ENCODE measurements at regions not wholly inside any gene's neighbourhood (a gene's known extent, or its start where the extent isn't known, plus 50 kb on each side); places are given as distances from the start of the nearest gene placed in this dataset.
A peak's percentile ranks its signal among the peaks of the same experiment; 100 is the strongest.

- DNase-seq: no peak
- Mint-ChIP-seq H3K4me3 (no peak overlapping the region), H3K36me3 (no peaks in the 10 kb centered on the region), H3K27ac (no peak overlapping the region), H3K9me3 (peaks cover 0 to 7% (median 3%) of the 10 kb centered on the region in 8 donors), H3K4me1 (no peaks in the 10 kb centered on the region), H3K27me3 (peaks cover 3 to 10% of the 10 kb centered on the region in 2 donors)
- no peak overlapping the region for H3K4me3 ChIP-seq (ENCODE audit: low read length in 2 of 2)
- CTCF ChIA-PET (ENCODE audit: partially characterized antibody): no interaction called here
- no peaks in the 10 kb centered on the region for H3K27me3 ChIP-seq (ENCODE audit: insufficient read depth, low read length)
- H3K27ac ChIP-seq (ENCODE audit: low read depth, low read length): no peak overlapping the region
- POLR2A ChIA-PET (ENCODE audit: partially characterized antibody): no interaction called here
- H3K9me3 ChIP-seq (ENCODE audit: control insufficient read depth in 1 of 2, low read length in 2 of 2): no peaks in the 10 kb centered on the region
- no peaks in the 10 kb centered on the region for H3K36me3 ChIP-seq (ENCODE audit: insufficient read depth, low read length)
- intact Hi-C loops (cut with micrococcal nuclease): no loop called here
- H3K4me1 ChIP-seq (ENCODE audit: insufficient read depth, low read length): no peaks in the 10 kb centered on the region
These were observed 106.7 kb upstream of the SLC5A9 start for GRCh38 chr1:48115835-48116234.

- intact Hi-C loops (cut with micrococcal nuclease): no loop called here
- Histone ChIP-seq H3K4me3 (ENCODE audit: low read length in 2 of 2) (no peak overlapping the region), H3K36me3 (ENCODE audit: insufficient read depth, low read length) (no peaks in the 10 kb centered on the region), H3K27ac (ENCODE audit: low read depth, low read length) (no peak overlapping the region), H3K9me3 (ENCODE audit: control insufficient read depth in 1 of 2, low read length in 2 of 2) (no peaks in the 10 kb centered on the region), H3K27me3 (ENCODE audit: insufficient read depth, low read length) (no peaks in the 10 kb centered on the region), H3K4me1 (ENCODE audit: insufficient read depth, low read length) (no peaks in the 10 kb centered on the region)
- H3K4me3 Mint-ChIP-seq: no peak overlapping the region
- no peak for DNase-seq
- peaks cover 0 to 7% (median 2%) of the 10 kb centered on the region in 8 donors for H3K9me3 Mint-ChIP-seq
- POLR2A ChIA-PET (ENCODE audit: partially characterized antibody): no interaction called here
- no peaks in the 10 kb centered on the region for H3K4me1 Mint-ChIP-seq
- H3K36me3 Mint-ChIP-seq: no peaks in the 10 kb centered on the region
- peaks cover 3 to 8% of the 10 kb centered on the region in 2 donors for H3K27me3 Mint-ChIP-seq
- CTCF ChIA-PET (ENCODE audit: partially characterized antibody): no interaction called here
- H3K27ac Mint-ChIP-seq: no peak overlapping the region
These were observed 107.7 kb upstream of the SLC5A9 start for GRCh38 chr1:48114596-48115382.

- Mint-ChIP-seq H3K36me3 (no peaks in the 10 kb centered on the region), H3K9me3 (no peaks in the 10 kb centered on the region), H3K4me1 (no peaks in the 10 kb centered on the region), H3K27ac (no peak overlapping the region), H3K27me3 (peaks cover 1 to 8% of the 10 kb centered on the region in 2 donors), H3K4me3 (no peak overlapping the region)
- DNase-seq: peak in 2 of 5 donors; percentile 5 to 10
- no peaks in the 10 kb centered on the region for H3K4me1 ChIP-seq (ENCODE audit: insufficient read depth, low read length)
- H3K27me3 ChIP-seq (ENCODE audit: insufficient read depth, low read length): no peaks in the 10 kb centered on the region
- intact Hi-C loops (cut with micrococcal nuclease): loop anchor here (5.0 kb wide), 2 partner anchors 128 to 588 kb away; no protein-coding TSS in a partner anchor
- no peaks in the 10 kb centered on the region for H3K36me3 ChIP-seq (ENCODE audit: insufficient read depth, low read length)
- H3K9me3 ChIP-seq (ENCODE audit: control insufficient read depth in 1 of 2, low read length in 2 of 2): no peaks in the 10 kb centered on the region
- ChIA-PET CTCF (ENCODE audit: partially characterized antibody) (interaction anchor here (0.9 to 1.4 kb wide), 7 partner anchors 8 to 389 kb away, joined by 3 to 9 read pairs (median 3); no protein-coding TSS in a partner anchor), POLR2A (ENCODE audit: partially characterized antibody) (no interaction called here)
- H3K27ac ChIP-seq (ENCODE audit: low read depth, low read length): no peak overlapping the region
- H3K4me3 ChIP-seq (ENCODE audit: low read length in 2 of 2): no peak overlapping the region
These were observed 112.3 kb upstream of the TRABD2B start for GRCh38 chr1:48109390-48110013.

GRCh38 chr1:48107516-48107915 lies 110.3 kb upstream of the TRABD2B start:
- intact Hi-C loops (cut with micrococcal nuclease): loop anchor here (5.0 kb wide), 2 partner anchors 130 to 590 kb away; no protein-coding TSS in a partner anchor
- Mint-ChIP-seq H3K4me3 (no peak overlapping the region), H3K9me3 (no peaks in the 10 kb centered on the region), H3K27ac (no peak overlapping the region), H3K4me1 (no peaks in the 10 kb centered on the region), H3K27me3 (peaks cover 0 to 7% of the 10 kb centered on the region in 2 donors), H3K36me3 (no peaks in the 10 kb centered on the region)
- no peaks in the 10 kb centered on the region for H3K36me3 ChIP-seq (ENCODE audit: insufficient read depth, low read length)
- no peak overlapping the region for H3K27ac ChIP-seq (ENCODE audit: low read depth, low read length)
- ChIA-PET POLR2A (ENCODE audit: partially characterized antibody) (no interaction called here), CTCF (ENCODE audit: partially characterized antibody) (no interaction called here)
- H3K4me3 ChIP-seq (ENCODE audit: low read length in 2 of 2): no peak overlapping the region
- H3K9me3 ChIP-seq (ENCODE audit: control insufficient read depth in 1 of 2, low read length in 2 of 2): no peaks in the 10 kb centered on the region
- no peaks in the 10 kb centered on the region for H3K4me1 ChIP-seq (ENCODE audit: insufficient read depth, low read length)
- H3K27me3 ChIP-seq (ENCODE audit: insufficient read depth, low read length): no peaks in the 10 kb centered on the region
- no peak for DNase-seq

GRCh38 chr1:48106049-48106448 lies 108.9 kb upstream of the TRABD2B start:
- Mint-ChIP-seq H3K27ac (no peak overlapping the region), H3K36me3 (no peaks in the 10 kb centered on the region), H3K4me1 (no peaks in the 10 kb centered on the region), H3K27me3 (peaks cover 6 to 8% of the 10 kb centered on the region in 2 donors), H3K4me3 (no peak overlapping the region), H3K9me3 (no peaks in the 10 kb centered on the region)
- Histone ChIP-seq H3K9me3 (ENCODE audit: control insufficient read depth in 1 of 2, low read length in 2 of 2) (no peaks in the 10 kb centered on the region), H3K27ac (ENCODE audit: low read depth, low read length) (no peak overlapping the region), H3K4me3 (ENCODE audit: low read length in 2 of 2) (no peak overlapping the region), H3K27me3 (ENCODE audit: insufficient read depth, low read length) (no peaks in the 10 kb centered on the region), H3K4me1 (ENCODE audit: insufficient read depth, low read length) (no peaks in the 10 kb centered on the region), H3K36me3 (ENCODE audit: insufficient read depth, low read length) (no peaks in the 10 kb centered on the region)
- CTCF ChIA-PET (ENCODE audit: partially characterized antibody): interaction anchor here (0.9 to 1.3 kb wide), 3 partner anchors 12 to 400 kb away, joined by 3 to 4 read pairs (median 4); no protein-coding TSS in a partner anchor
- POLR2A ChIA-PET (ENCODE audit: partially characterized antibody): no interaction called here
- intact Hi-C loops (cut with micrococcal nuclease): loop anchor here (5.0 kb wide), 2 partner anchors 131 to 591 kb away; no protein-coding TSS in a partner anchor
- no peak for DNase-seq

GRCh38 chr1:48105165-48105564 lies 108.0 kb upstream of the TRABD2B start:
- no peaks in the 10 kb centered on the region for H3K4me1 Mint-ChIP-seq
- H3K27me3 Mint-ChIP-seq: peaks cover 6 to 11% of the 10 kb centered on the region in 2 donors
- H3K4me3 Mint-ChIP-seq: no peak overlapping the region
- ChIA-PET POLR2A (ENCODE audit: partially characterized antibody) (no interaction called here), CTCF (ENCODE audit: partially characterized antibody) (interaction anchor here (0.9 to 1.0 kb wide), 2 partner anchors 11 to 130 kb away, joined by 4 read pairs; no protein-coding TSS in a partner anchor)
- Histone ChIP-seq H3K4me1 (ENCODE audit: insufficient read depth, low read length) (no peaks in the 10 kb centered on the region), H3K27me3 (ENCODE audit: insufficient read depth, low read length) (no peaks in the 10 kb centered on the region), H3K27ac (ENCODE audit: low read depth, low read length) (no peak overlapping the region), H3K36me3 (ENCODE audit: insufficient read depth, low read length) (no peaks in the 10 kb centered on the region), H3K4me3 (ENCODE audit: low read length in 2 of 2) (no peak overlapping the region), H3K9me3 (ENCODE audit: control insufficient read depth in 1 of 2, low read length in 2 of 2) (no peaks in the 10 kb centered on the region)
- no peak overlapping the region for H3K27ac Mint-ChIP-seq
- H3K36me3 Mint-ChIP-seq: no peaks in the 10 kb centered on the region
- no peak for DNase-seq
- H3K9me3 Mint-ChIP-seq: peaks cover 0 to 3% (median 0%) of the 10 kb centered on the region in 8 donors
- intact Hi-C loops (cut with micrococcal nuclease): loop anchor here (5.0 kb wide), 2 partner anchors 132 to 592 kb away; no protein-coding TSS in a partner anchor

- no peak for DNase-seq
- Histone ChIP-seq H3K4me1 (ENCODE audit: insufficient read depth, low read length) (no peaks in the 10 kb centered on the region), H3K9me3 (ENCODE audit: control insufficient read depth in 1 of 2, low read length in 2 of 2) (no peaks in the 10 kb centered on the region), H3K36me3 (ENCODE audit: insufficient read depth, low read length) (no peaks in the 10 kb centered on the region), H3K27me3 (ENCODE audit: insufficient read depth, low read length) (no peaks in the 10 kb centered on the region), H3K4me3 (ENCODE audit: low read length in 2 of 2) (no peak overlapping the region), H3K27ac (ENCODE audit: low read depth, low read length) (no peak overlapping the region)
- H3K4me3 Mint-ChIP-seq: no peak overlapping the region
- intact Hi-C loops (cut with micrococcal nuclease): no loop called here
- no peaks in the 10 kb centered on the region for H3K36me3 Mint-ChIP-seq
- peaks cover 0 to 3% (median 0%) of the 10 kb centered on the region in 8 donors for H3K9me3 Mint-ChIP-seq
- ChIA-PET CTCF (ENCODE audit: partially characterized antibody) (no interaction called here), POLR2A (ENCODE audit: partially characterized antibody) (no interaction called here)
- no peak overlapping the region for H3K27ac Mint-ChIP-seq
- no peaks in the 10 kb centered on the region for H3K4me1 Mint-ChIP-seq
- peaks cover 13 to 21% of the 10 kb centered on the region in 2 donors for H3K27me3 Mint-ChIP-seq
These were observed 106.3 kb upstream of the TRABD2B start for GRCh38 chr1:48103495-48103894.

Measured in CD4-positive, alpha-beta memory T cell (primary cell).